HCT116 (cell line): ENCODE measurements at regions not wholly inside any gene's neighbourhood (a gene's known extent, or its start where the extent isn't known, plus 50 kb on each side); places are given as distances from the start of the nearest gene placed in this dataset.

Experiments
- ATAC-seq: fragments of 200-7000 bp; cut with Tn5 transposase; 2 replicates; pipeline ENCODE4 v1.9.1; 2020; ENCODE audit warnings: mild to moderate bottlenecking, moderate library complexity
- BruUV-seq: library from RNA; stranded (reverse); fragments of 400-500 nt; replicated peaks from 2 replicates; lab custom pipeline; 2021; lab: Mats Ljungman, UMichigan
- CTCF ChIA-PET: fragments of 300-600 bp; sonication (Branson Sonifier 250); formaldehyde crosslinking; loops from one replicate; lab custom pipeline; 2021; ENCODE audit warnings: antibody characterized with exemption; lab: Charles Lee
- POLR2A ChIA-PET: fragments of 300-600, 350-600 bp; sonication (Branson Sonifier 250); formaldehyde crosslinking; loops from one replicate; lab custom pipeline; 2021; ENCODE audit warnings: antibody characterized with exemption; lab: Charles Lee
- RAD21 ChIA-PET, 2 experiments: fragments of 300-600 bp; sonication (Branson Sonifier 250); formaldehyde crosslinking; loops; one replicate each; lab custom pipeline; 2023; ENCODE audit warnings: low total read pairs in 2 of 2; ENCODE audit not compliant: uncharacterized antibody in 2 of 2, unreplicated experiment in 2 of 2, low non-redundant PET in 1 of 2; lab: Charles Lee
- DNase-seq: peaks from one replicate; pipeline ENCODE4 v3.0.0-alpha.2; 2010; ENCODE audit warnings: low read depth, low spot score
- H2AFZ ChIP-seq: fragments of 200-600 bp; shearing (Covaris generic), sonication (generic); 2 replicates; pipeline ENCODE4 v1.6.1; 2017; ENCODE audit warnings: low read depth, mixed run types, mixed read lengths, antibody characterized with exemption, low read length; ENCODE audit not compliant: poor library complexity, severe bottlenecking
- H3K27ac ChIP-seq: 2 replicates; pipeline ENCODE4 v1.5.1; 2012; ENCODE audit warnings: low read depth, low read length
- H3K27me3 ChIP-seq: fragments of 200-600 bp; sonication (generic); 2 replicates; pipeline ENCODE4 v1.6.1; 2016; ENCODE audit warnings: mixed run types, low read length, mixed read lengths; ENCODE audit not compliant: insufficient read depth
- H3K36me3 ChIP-seq, 2 experiments: fragments of 200-500 bp in 1 of 2; fragments of 200-600 bp in 1 of 2; sonication (Bioruptor generic) in 1 of 2; sonication (generic) in 1 of 2; 2 replicates each; pipeline versions ENCODE4 v1.5.1 to v1.6.1; 2014 to 2016; ENCODE audit warnings: low read length in 2 of 2, inconsistent platforms in 1 of 2, mixed read lengths in 1 of 2, mixed run types in 1 of 2; ENCODE audit not compliant: insufficient read depth in 2 of 2, control insufficient read depth in 1 of 2
- H3K4me1 ChIP-seq, 2 experiments: fragments of 200-600 bp in 1 of 2; sonication (generic) in 1 of 2; 2 replicates each; pipeline versions ENCODE4 v1.5.1 to v1.6.1; 2012 to 2017; ENCODE audit warnings: low read length in 2 of 2, inconsistent platforms in 1 of 2, mild to moderate bottlenecking in 1 of 2, mixed read lengths in 1 of 2, mixed run types in 1 of 2, moderate library complexity in 1 of 2; ENCODE audit not compliant: insufficient read depth in 2 of 2, control insufficient read depth in 1 of 2
- H3K4me2 ChIP-seq: fragments of 200-600 bp; sonication (generic); 2 replicates; pipeline ENCODE4 v1.6.1; 2017; ENCODE audit warnings: mixed run types, low read length, mixed read lengths
- H3K4me3 ChIP-seq, 2 experiments: fragments of 200-600 bp in 1 of 2; sonication (generic) in 1 of 2; replicated peaks in 1 of 2; 2 replicates each; pipeline ENCODE4 v1.5.1; 2011 to 2016; ENCODE audit warnings: low read length in 2 of 2, control low read depth in 1 of 2, low read depth in 1 of 2, mild to moderate bottlenecking in 1 of 2, mixed read lengths in 1 of 2, mixed run types in 1 of 2
- H3K79me2 ChIP-seq: fragments of 200-600 bp; sonication (generic); 2 replicates; pipeline ENCODE4 v1.6.1; 2017; ENCODE audit warnings: mild to moderate bottlenecking, mixed run types, low read length, moderate library complexity, mixed read lengths; ENCODE audit not compliant: insufficient read depth
- H3K9ac ChIP-seq: fragments of 200-600 bp; sonication (generic); 2 replicates; pipeline ENCODE4 v1.6.1; 2016; ENCODE audit warnings: low read length, mixed read lengths
- H3K9me2 ChIP-seq: fragments of 200-600 bp; sonication (generic), shearing (Covaris generic); 2 replicates; pipeline ENCODE4 v1.6.1; 2017; ENCODE audit warnings: mixed run types, mild to moderate bottlenecking, moderate library complexity; ENCODE audit not compliant: insufficient read depth
- H3K9me3 ChIP-seq, 2 experiments: fragments of 200-500 bp in 1 of 2; fragments of 200-600 bp in 1 of 2; sonication (Bioruptor generic) in 1 of 2; sonication (generic) in 1 of 2; 2 replicates each; pipeline ENCODE4 v1.6.1; 2014 to 2017; ENCODE audit warnings: low read length in 2 of 2, mixed read lengths in 2 of 2, inconsistent platforms in 1 of 2, low read depth in 1 of 2, mild to moderate bottlenecking in 1 of 2, mixed run types in 1 of 2, moderate library complexity in 1 of 2; ENCODE audit not compliant: control insufficient read depth in 1 of 2, insufficient read depth in 1 of 2
- H4K20me1 ChIP-seq: fragments of 200-600 bp; sonication (generic), shearing (Covaris generic); 2 replicates; pipeline ENCODE4 v1.6.1; 2017; ENCODE audit warnings: mixed run types, mild to moderate bottlenecking, moderate library complexity; ENCODE audit not compliant: insufficient read depth
- CEBPB ChIP-seq: IDR thresholded peaks from 2 replicates; pipeline ENCODE4 v1.6.1; 2012; ENCODE audit warnings: low read depth
- CTCF ChIP-seq, 3 experiments: fragments of 200-600 bp in 1 of 3; sonication (generic) in 1 of 3; IDR thresholded peaks in 2 of 3; conservative IDR thresholded peaks in 1 of 3; 2 replicates each; pipeline ENCODE4 v1.5.1; 2012 to 2017; ENCODE audit warnings: low read depth in 2 of 3, low read length in 2 of 3, antibody characterized with exemption in 1 of 3, borderline replicate concordance in 1 of 3, control low read depth in 1 of 3, mild to moderate bottlenecking in 1 of 3, mixed read lengths in 1 of 3, mixed run types in 1 of 3, moderate library complexity in 1 of 3; ENCODE audit not compliant: insufficient read depth in 1 of 3
- EGR1 ChIP-seq: IDR thresholded peaks from 2 replicates; pipeline ENCODE4 v1.6.1; 2012; ENCODE audit warnings: low read depth
- ELF1 ChIP-seq: IDR thresholded peaks from 2 replicates; pipeline ENCODE4 v1.6.1; 2012; ENCODE audit warnings: low read depth, borderline replicate concordance
- EZH2 ChIP-seq: fragments of 200-600 bp; sonication (generic); IDR thresholded peaks from 2 replicates; pipeline ENCODE4 v1.6.1; 2017; ENCODE audit warnings: antibody characterized with exemption, mixed run types
- EZH2phosphoT487 ChIP-seq: fragments of 200-600 bp; IDR thresholded peaks from 2 replicates; pipeline ENCODE4 v1.6.1; 2018; ENCODE audit warnings: antibody characterized with exemption, borderline replicate concordance
- FOSL1 ChIP-seq: IDR thresholded peaks from 2 replicates; pipeline ENCODE4 v1.6.1; 2012; ENCODE audit warnings: low read depth
- JUND ChIP-seq: IDR thresholded peaks from 2 replicates; pipeline ENCODE4 v1.6.1; 2012
- MAX ChIP-seq: IDR thresholded peaks from 2 replicates; pipeline ENCODE4 v1.6.1; 2012
- POLR2AphosphoS5 ChIP-seq: IDR thresholded peaks from 2 replicates; pipeline ENCODE4 v1.6.1; 2011; ENCODE audit warnings: mild to moderate bottlenecking, low read depth, low read length, moderate library complexity
- REST ChIP-seq: IDR thresholded peaks from 2 replicates; pipeline ENCODE4 v1.6.1; 2012; ENCODE audit warnings: low read depth
- SIN3A ChIP-seq: IDR thresholded peaks from 2 replicates; pipeline ENCODE4 v1.6.1; 2012; ENCODE audit warnings: low read depth
- SP1 ChIP-seq: IDR thresholded peaks from 2 replicates; pipeline ENCODE4 v1.6.1; 2012; ENCODE audit warnings: low read depth
- SRF ChIP-seq: IDR thresholded peaks from 2 replicates; pipeline ENCODE4 v1.6.1; 2012; ENCODE audit warnings: low read depth
- TCF7L2 ChIP-seq: IDR thresholded peaks from 2 replicates; pipeline ENCODE4 v1.7.0; 2011; ENCODE audit warnings: borderline replicate concordance, inconsistent platforms; ENCODE audit not compliant: insufficient read depth, insufficient read length; ENCODE audit errors: extremely low read depth
- YY1 ChIP-seq: IDR thresholded peaks from 2 replicates; pipeline ENCODE4 v1.6.1; 2011; ENCODE audit warnings: low read length, low read depth, moderate library complexity, mild to moderate bottlenecking; ENCODE audit not compliant: insufficient replicate concordance; ENCODE audit errors: extremely low read depth
- intact Hi-C: fragments of 100-400 bp; cut with micrococcal nuclease; formaldehyde crosslinking; loops from 2 replicates; pipeline ENCODE4 v1.10.0; 2022

- Histone ChIP-seq H3K36me3 (no peaks in the 10 kb centered on the region), H3K79me2 (no peaks in the 10 kb centered on the region), H3K27me3 (peaks cover 12% of the 10 kb centered on the region; the same call in 1 of the 2 replicates), H3K9me3 (no peaks in the 10 kb centered on the region), H3K4me3 (no peak overlapping the region), H3K4me1 (no peaks in the 10 kb centered on the region), H4K20me1 (no peaks in the 10 kb centered on the region), H3K9me2 (no peaks in the 10 kb centered on the region), H3K9ac (no peak overlapping the region), H2AFZ (no peak overlapping the region), H3K4me2 (no peak overlapping the region), H3K27ac (no peak overlapping the region)
- no peak for DNase-seq
- CTCF ChIA-PET, result no interaction called here
- TF ChIP-seq YY1 (no peak), SP1 (no peak), EZH2 (no peak)
- BruUV-seq, result no TSS peak
- no peak for ATAC-seq
- RAD21 ChIA-PET, result no interaction called here
- POLR2A ChIA-PET, result no interaction called here
- intact Hi-C loops, result no loop called here
These were observed 467.0 kb downstream of the STIM2 start for GRCh38 chr4:27327421-27328181.

GRCh38 chr4:27338530-27338929, 477.9 kb downstream of the STIM2 start:
- Histone ChIP-seq H3K4me2 (no peak overlapping the region), H3K79me2 (no peaks in the 10 kb centered on the region), H3K9ac (no peak overlapping the region), H3K9me2 (no peaks in the 10 kb centered on the region), H3K4me3 (no peak overlapping the region), H3K9me3 (no peaks in the 10 kb centered on the region), H2AFZ (no peak overlapping the region), H3K27ac (no peak overlapping the region), H4K20me1 (no peaks in the 10 kb centered on the region), H3K27me3 (no peaks in the 10 kb centered on the region), H3K36me3 (no peaks in the 10 kb centered on the region), H3K4me1 (no peaks in the 10 kb centered on the region)
- no TSS peak for BruUV-seq
- intact Hi-C loops, result no loop called here
- no peak for TF ChIP-seq POLR2AphosphoS5
- TF ChIP-seq CTCF (IDR thresholded peaks at IDR 0.05 in 2 of 3, conservative IDR thresholded peaks at IDR 0.05 in 1 of 3; ENCODE audit: borderline replicate concordance in 1 of 3, insufficient read depth in 1 of 3, low read depth in 2 of 3, low read length in 2 of 3), result no peak
- no peak for TF ChIP-seq REST
- TF ChIP-seq EZH2phosphoT487, result no peak
- TF ChIP-seq SIN3A, result no peak
- no peak for TF ChIP-seq SRF
- no peak for TF ChIP-seq SP1
- TF ChIP-seq CEBPB, result no peak
- TF ChIP-seq MAX, result no peak
- TF ChIP-seq EGR1, result no peak
- TF ChIP-seq ELF1, result no peak
- TF ChIP-seq JUND, result no peak
- TF ChIP-seq FOSL1, result no peak
- no peak for TF ChIP-seq TCF7L2
- ChIA-PET CTCF (no interaction called here), POLR2A (no interaction called here), RAD21 (no interaction called here)
- ATAC-seq (no peak), DNase-seq (no peak)
